GM12875 (cell line): ENCODE measurements at regions not wholly inside any gene's neighbourhood (a gene's known extent, or its start where the extent isn't known, plus 50 kb on each side); places are given as distances from the start of the nearest gene placed in this dataset.

Experiments used
- H3K4me3 ChIP-seq: one replicate; pipeline ENCODE4 v1.5.1; 2011; ENCODE audit warnings: low read depth, low read length, control low read depth
- CTCF ChIP-seq: IDR thresholded peaks from 2 replicates; pipeline ENCODE4 v1.5.1; 2011; ENCODE audit warnings: low read depth, mild to moderate bottlenecking, control low read depth, inconsistent platforms, low read length, moderate library complexity, borderline replicate concordance; ENCODE audit not compliant: insufficient read depth

GRCh38 chr15:91537856-91538255 is 315.7 kb upstream of the SLCO3A1 start:
- TF ChIP-seq CTCF = no peak
- no peak overlapping the region for H3K4me3 ChIP-seq

DNA sequence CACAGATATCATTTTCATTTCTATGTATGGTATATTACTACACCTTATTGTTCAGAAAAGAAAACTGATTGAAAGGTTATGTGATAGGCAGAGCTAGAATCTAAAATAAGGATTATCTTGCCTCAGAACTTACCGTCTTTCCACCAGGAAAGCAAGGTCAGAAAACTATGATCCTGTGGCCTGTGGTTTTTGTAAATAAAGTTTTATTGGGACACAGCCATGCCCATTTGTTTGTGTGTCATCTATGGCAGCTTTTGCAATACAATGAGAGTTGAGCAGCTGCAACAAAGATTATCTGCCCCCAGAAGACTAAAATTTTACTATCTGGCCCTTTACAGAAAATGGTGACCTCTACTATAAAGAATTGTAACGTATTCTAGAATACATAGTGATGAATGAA is 314.7 kb upstream of the SLCO3A1 start:
- no peak overlapping the region for H3K4me3 ChIP-seq
- TF ChIP-seq CTCF = no peak

DNA sequence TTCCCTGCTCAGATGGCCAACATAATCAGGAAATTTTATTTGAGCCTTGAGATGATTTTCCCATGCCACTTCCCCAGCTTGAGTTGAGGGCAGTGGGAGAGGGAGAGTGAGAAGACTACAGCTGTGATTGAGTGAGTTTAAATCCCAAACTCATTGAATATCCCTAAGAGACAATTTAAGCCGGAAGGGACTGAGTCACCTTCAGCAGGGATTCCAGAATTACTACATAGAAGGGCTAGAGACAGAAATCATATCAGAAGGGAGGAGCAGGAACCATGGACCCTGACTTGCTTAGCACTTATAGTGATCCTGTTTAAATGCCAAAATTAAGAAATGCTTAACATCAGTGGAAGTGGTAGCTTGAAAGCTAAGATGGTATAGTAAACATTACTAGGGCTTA is 312.2 kb upstream of the SLCO3A1 start:
- no peak overlapping the region for H3K4me3 ChIP-seq
- no peak for TF ChIP-seq CTCF

DNA sequence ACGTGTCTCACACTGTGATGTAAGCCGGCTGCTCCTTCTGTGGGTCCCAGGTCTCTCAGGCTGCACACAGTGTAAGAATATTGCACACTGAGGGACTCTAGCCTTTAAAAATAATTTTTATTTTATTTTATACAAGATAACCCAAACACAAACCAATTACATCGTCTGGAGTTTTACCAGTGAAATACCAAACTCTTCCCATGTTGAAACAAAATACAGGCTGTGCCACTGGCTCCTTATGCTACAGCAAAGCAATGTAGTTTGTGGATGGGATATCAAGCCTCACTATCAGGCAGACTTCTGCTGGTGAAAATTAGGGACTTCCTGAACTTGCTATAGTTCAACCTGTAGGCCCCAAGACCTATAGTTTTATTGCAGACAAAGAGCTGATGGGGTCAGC is 311.3 kb upstream of the SLCO3A1 start:
- H3K4me3 ChIP-seq = no peak overlapping the region
- TF ChIP-seq CTCF = no peak

GRCh38 chr15:91547356-91547755 is 306.2 kb upstream of the SLCO3A1 start:
- H3K4me3 ChIP-seq = no peak overlapping the region

DNA sequence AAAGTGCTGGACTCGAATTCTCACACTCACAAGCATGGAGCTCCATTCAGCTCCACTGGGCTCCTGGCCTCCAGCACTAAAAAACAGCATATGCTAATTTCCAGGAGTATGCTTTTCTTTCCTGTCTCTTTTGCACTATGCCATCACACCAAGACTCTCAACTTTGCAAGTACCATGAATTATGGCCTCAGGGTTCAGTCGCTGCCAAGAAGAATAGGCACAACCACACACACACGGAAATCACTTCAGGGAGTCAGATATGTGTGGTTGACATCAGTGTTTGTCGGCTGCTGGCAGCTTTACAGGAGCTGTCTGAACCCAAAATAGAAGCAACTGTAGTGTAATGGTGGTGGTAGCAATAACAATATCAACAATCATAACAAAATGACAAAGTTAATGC is 305.0 kb upstream of the SLCO3A1 start:
- no peak overlapping the region for H3K4me3 ChIP-seq
- TF ChIP-seq CTCF = no peak

More at GRCh38 chr15:91547356-91547755, 306.2 kb upstream of the SLCO3A1 start:
- TF ChIP-seq CTCF = no peak

- TF ChIP-seq CTCF = no peak
- no peak overlapping the region for H3K4me3 ChIP-seq
These were observed 303.9 kb upstream of the SLCO3A1 start for GRCh38 chr15:91549581-91549980.
